Stimulated activated CD4-positive, alpha-beta T cell treated with anti-CD3 and anti-CD28 coated beads, Interleukin-15, amount 100 ng/mL, for 48 hours (primary cell): ENCODE measurements at regions not wholly inside any gene's neighbourhood (a gene's known extent, or its start where the extent isn't known, plus 50 kb on each side); places are given as distances from the start of the nearest gene placed in this dataset.

Experiments
- DNase-seq, 2 donors: peaks; one replicate each; pipeline ENCODE4 v3.0.0-alpha.2; 2020; ENCODE audit warnings: low read depth in 2 of 2

GRCh38 chr3:82940124-82940523, 1178.7 kb upstream of the GBE1 start:
- DNase-seq, result no peak

GRCh38 chr3:82939491-82940097, 1178.1 kb upstream of the GBE1 start:
- no peak for DNase-seq

GRCh38 chr3:82938821-82939328, 1177.4 kb upstream of the GBE1 start:
- DNase-seq, result no peak

- no peak for DNase-seq
These were observed 1166.1 kb upstream of the GBE1 start for GRCh38 chr3:82927309-82928253.

GRCh38 chr3:82891028-82891427, 1129.6 kb upstream of the GBE1 start:
- DNase-seq, result no peak

- DNase-seq, result no peak
These were observed 1121.6 kb upstream of the GBE1 start for GRCh38 chr3:82883072-82883471.

- DNase-seq, result no peak
These were observed 1114.0 kb upstream of the GBE1 start for GRCh38 chr3:82875401-82875800.

GRCh38 chr3:82839871-82840270, 1078.4 kb upstream of the GBE1 start:
- no peak for DNase-seq

GRCh38 chr3:82834098-82834497, 1072.7 kb upstream of the GBE1 start:
- DNase-seq, result no peak

- no peak for DNase-seq
These were observed 1063.0 kb upstream of the GBE1 start for GRCh38 chr3:82824491-82824890.

- DNase-seq, result no peak
These were observed 1054.6 kb upstream of the GBE1 start for GRCh38 chr3:82816086-82816485.

- no peak for DNase-seq
These were observed 1054.1 kb upstream of the GBE1 start for GRCh38 chr3:82815417-82816058.

GRCh38 chr3:82814660-82815059, 1053.2 kb upstream of the GBE1 start:
- DNase-seq, result no peak

- no peak for DNase-seq
These were observed 1046.3 kb upstream of the GBE1 start for GRCh38 chr3:82807781-82808180.

GRCh38 chr3:82802501-82802900, 1041.1 kb upstream of the GBE1 start:
- no peak for DNase-seq

GRCh38 chr3:82800248-82800647, 1038.8 kb upstream of the GBE1 start:
- DNase-seq, result no peak

- no peak for DNase-seq
These were observed 1035.3 kb upstream of the GBE1 start for GRCh38 chr3:82796765-82797164.

GRCh38 chr3:82791241-82791640, 1029.8 kb upstream of the GBE1 start:
- DNase-seq, result no peak

GRCh38 chr3:82790307-82791097, 1029.1 kb upstream of the GBE1 start:
- DNase-seq, result no peak

GRCh38 chr3:82783194-82783593, 1021.7 kb upstream of the GBE1 start:
- no peak for DNase-seq

- DNase-seq, result no peak
These were observed 1011.8 kb upstream of the GBE1 start for GRCh38 chr3:82773207-82773606.

- DNase-seq, result no peak
These were observed 1003.1 kb upstream of the GBE1 start for GRCh38 chr3:82764521-82764920.
